ENCODE measurements at regions not wholly inside any gene's neighbourhood (a gene's known extent, or its start where the extent isn't known, plus 50 kb on each side); places are given as distances from the start of the nearest gene placed in this dataset.

- Histone ChIP-seq H3K27me3 (ENCODE audit: control insufficient read depth in 3 of 3, insufficient read depth in 3 of 3, low read length in 3 of 3) (no peaks in the 10 kb centered on the region), H3K27ac (ENCODE audit: low read depth, low read length) (no peak overlapping the region), H3K9ac (ENCODE audit: low read depth in 1 of 3, low read length in 3 of 3) (no peak overlapping the region), H3K9me3 (ENCODE audit: control insufficient read depth in 3 of 3, low read length in 3 of 3) (no peaks in the 10 kb centered on the region), H3K4me1 (ENCODE audit: control insufficient read depth in 3 of 3, insufficient read depth in 3 of 3, low read length in 3 of 3) (peaks cover 8 to 31% (median 25%) of the 10 kb centered on the region in 3 donors), H3K36me3 (ENCODE audit: control insufficient read depth in 3 of 3, insufficient read depth in 3 of 3, low read length in 3 of 3) (peaks cover 0 to under 1% (median 0%) of the 10 kb centered on the region in 3 donors), H3K4me3 (ENCODE audit: low read length in 3 of 3) (no peak overlapping the region)
Observed at GRCh38 chr22:40114411-40114810, 63.3 kb upstream of the TNRC6B start.

GRCh38 chr22:40116496-40117200, 61.1 kb upstream of the TNRC6B start:
- Histone ChIP-seq H3K9ac (ENCODE audit: low read depth in 1 of 3, low read length in 3 of 3) (no peak overlapping the region), H3K27ac (ENCODE audit: low read depth, low read length) (no peak overlapping the region), H3K36me3 (ENCODE audit: control insufficient read depth in 3 of 3, insufficient read depth in 3 of 3, low read length in 3 of 3) (peaks cover 0 to 4% (median 0%) of the 10 kb centered on the region in 3 donors), H3K9me3 (ENCODE audit: control insufficient read depth in 3 of 3, low read length in 3 of 3) (no peaks in the 10 kb centered on the region), H3K4me3 (ENCODE audit: low read length in 3 of 3) (no peak overlapping the region), H3K4me1 (ENCODE audit: control insufficient read depth in 3 of 3, insufficient read depth in 3 of 3, low read length in 3 of 3) (peaks cover 18 to 32% (median 26%) of the 10 kb centered on the region in 3 donors), H3K27me3 (ENCODE audit: control insufficient read depth in 3 of 3, insufficient read depth in 3 of 3, low read length in 3 of 3) (no peaks in the 10 kb centered on the region)

DNA sequence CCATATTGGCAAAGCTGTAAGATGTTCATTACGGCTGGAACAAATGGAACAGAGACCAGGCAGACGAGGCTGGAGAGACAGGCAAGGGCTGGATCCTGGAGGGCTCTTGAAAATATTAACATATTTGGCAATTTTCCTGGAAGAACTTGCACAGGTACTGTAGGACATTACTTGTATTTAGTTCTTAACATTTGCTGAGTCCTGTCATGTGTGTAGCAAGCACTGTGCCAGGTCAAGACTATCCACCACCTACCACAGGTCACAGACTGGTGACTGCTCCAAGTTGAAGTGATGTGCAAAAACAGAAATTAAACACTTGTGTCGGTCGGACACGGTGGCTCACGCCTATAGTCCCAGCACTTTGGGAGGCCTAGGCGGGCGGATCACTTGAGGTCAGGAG, 58.7 kb upstream of the TNRC6B start:
- Histone ChIP-seq H3K36me3 (ENCODE audit: control insufficient read depth in 3 of 3, insufficient read depth in 3 of 3, low read length in 3 of 3) (peaks cover 0 to 6% (median 0%) of the 10 kb centered on the region in 3 donors), H3K27ac (ENCODE audit: low read depth, low read length) (no peak overlapping the region), H3K4me1 (ENCODE audit: control insufficient read depth in 3 of 3, insufficient read depth in 3 of 3, low read length in 3 of 3) (peaks cover 10 to 26% (median 25%) of the 10 kb centered on the region in 3 donors), H3K9ac (ENCODE audit: low read depth in 1 of 3, low read length in 3 of 3) (no peak overlapping the region), H3K4me3 (ENCODE audit: low read length in 3 of 3) (no peak overlapping the region), H3K27me3 (ENCODE audit: control insufficient read depth in 3 of 3, insufficient read depth in 3 of 3, low read length in 3 of 3) (no peaks in the 10 kb centered on the region), H3K9me3 (ENCODE audit: control insufficient read depth in 3 of 3, low read length in 3 of 3) (no peaks in the 10 kb centered on the region)

DNA sequence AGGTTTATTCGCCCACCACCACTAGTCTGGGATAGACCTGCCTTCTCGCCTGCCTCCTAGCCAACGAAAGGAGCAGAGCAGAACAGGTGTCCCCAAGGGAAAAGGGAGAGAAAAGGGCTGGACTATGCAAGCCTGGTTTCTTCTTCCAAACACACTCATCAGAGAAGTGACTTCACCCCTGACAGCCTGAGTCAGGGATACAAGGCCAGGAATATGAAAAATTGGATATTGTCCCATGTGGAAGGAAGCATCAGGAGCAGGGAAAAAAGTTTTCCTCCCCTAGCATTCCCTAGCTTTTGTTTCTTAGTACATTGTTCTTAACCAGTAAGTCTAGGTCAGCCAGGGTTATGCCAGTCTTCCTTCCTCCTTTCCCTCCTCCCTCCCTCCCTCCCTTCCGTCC, 56.9 kb upstream of the TNRC6B start:
- no peak overlapping the region for H3K27ac ChIP-seq (ENCODE audit: low read depth, low read length)
- peaks cover 0 to 6% (median 0%) of the 10 kb centered on the region in 3 donors for H3K36me3 ChIP-seq (ENCODE audit: control insufficient read depth in 3 of 3, insufficient read depth in 3 of 3, low read length in 3 of 3)
- H3K4me3 ChIP-seq (ENCODE audit: low read length in 3 of 3): no peak overlapping the region
- no peaks in the 10 kb centered on the region for H3K27me3 ChIP-seq (ENCODE audit: control insufficient read depth in 3 of 3, insufficient read depth in 3 of 3, low read length in 3 of 3)
- no peak overlapping the region for H3K9ac ChIP-seq (ENCODE audit: low read depth in 1 of 3, low read length in 3 of 3)
- peaks cover 13 to 20% (median 20%) of the 10 kb centered on the region in 3 donors for H3K4me1 ChIP-seq (ENCODE audit: control insufficient read depth in 3 of 3, insufficient read depth in 3 of 3, low read length in 3 of 3)
- H3K9me3 ChIP-seq (ENCODE audit: control insufficient read depth in 3 of 3, low read length in 3 of 3): no peaks in the 10 kb centered on the region

- no peaks in the 10 kb centered on the region for H3K9me3 ChIP-seq (ENCODE audit: control insufficient read depth in 3 of 3, low read length in 3 of 3)
Observed at GRCh38 chr22:40121461-40121860, 56.3 kb upstream of the TNRC6B start.

DNA sequence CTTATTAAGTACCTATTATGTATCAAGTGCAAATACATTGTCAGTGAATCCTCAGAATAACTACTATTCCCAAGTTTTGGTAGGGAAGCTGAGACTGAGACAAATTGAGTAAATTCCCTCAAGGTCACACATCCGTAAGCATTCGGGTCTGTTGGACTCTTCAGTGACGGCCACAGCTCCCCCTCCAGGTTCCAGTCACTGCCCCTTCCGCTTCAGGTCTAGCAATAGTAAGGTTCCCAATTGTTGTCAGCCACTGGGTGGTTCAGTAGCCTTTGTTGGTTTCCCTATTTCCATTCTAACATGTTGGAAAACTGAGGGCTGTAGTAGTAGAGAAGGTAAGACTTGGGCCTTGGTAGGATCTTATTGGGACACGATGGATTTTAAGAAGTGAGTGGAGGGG, 54.9 kb upstream of the TNRC6B start:
- Histone ChIP-seq H3K4me3 (ENCODE audit: low read length in 3 of 3) (no peak overlapping the region), H3K36me3 (ENCODE audit: control insufficient read depth in 3 of 3, insufficient read depth in 3 of 3, low read length in 3 of 3) (peaks cover 0 to 10% (median 0%) of the 10 kb centered on the region in 3 donors), H3K9me3 (ENCODE audit: control insufficient read depth in 3 of 3, low read length in 3 of 3) (no peaks in the 10 kb centered on the region), H3K4me1 (ENCODE audit: control insufficient read depth in 3 of 3, insufficient read depth in 3 of 3, low read length in 3 of 3) (peaks cover 13 to 18% (median 17%) of the 10 kb centered on the region in 3 donors), H3K27ac (ENCODE audit: low read depth, low read length) (no peak overlapping the region), H3K27me3 (ENCODE audit: control insufficient read depth in 3 of 3, insufficient read depth in 3 of 3, low read length in 3 of 3) (no peaks in the 10 kb centered on the region), H3K9ac (ENCODE audit: low read depth in 1 of 3, low read length in 3 of 3) (no peak overlapping the region)

More at GRCh38 chr22:40121461-40121860, 56.3 kb upstream of the TNRC6B start:
- peaks cover 13 to 20% (median 17%) of the 10 kb centered on the region in 3 donors for H3K4me1 ChIP-seq (ENCODE audit: control insufficient read depth in 3 of 3, insufficient read depth in 3 of 3, low read length in 3 of 3)
- H3K4me3 ChIP-seq (ENCODE audit: low read length in 3 of 3): no peak overlapping the region
- H3K9ac ChIP-seq (ENCODE audit: low read depth in 1 of 3, low read length in 3 of 3): no peak overlapping the region
- no peak overlapping the region for H3K27ac ChIP-seq (ENCODE audit: low read depth, low read length)
- no peaks in the 10 kb centered on the region for H3K27me3 ChIP-seq (ENCODE audit: control insufficient read depth in 3 of 3, insufficient read depth in 3 of 3, low read length in 3 of 3)
- H3K36me3 ChIP-seq (ENCODE audit: control insufficient read depth in 3 of 3, insufficient read depth in 3 of 3, low read length in 3 of 3): peaks cover 0 to 6% (median 0%) of the 10 kb centered on the region in 3 donors

DNA sequence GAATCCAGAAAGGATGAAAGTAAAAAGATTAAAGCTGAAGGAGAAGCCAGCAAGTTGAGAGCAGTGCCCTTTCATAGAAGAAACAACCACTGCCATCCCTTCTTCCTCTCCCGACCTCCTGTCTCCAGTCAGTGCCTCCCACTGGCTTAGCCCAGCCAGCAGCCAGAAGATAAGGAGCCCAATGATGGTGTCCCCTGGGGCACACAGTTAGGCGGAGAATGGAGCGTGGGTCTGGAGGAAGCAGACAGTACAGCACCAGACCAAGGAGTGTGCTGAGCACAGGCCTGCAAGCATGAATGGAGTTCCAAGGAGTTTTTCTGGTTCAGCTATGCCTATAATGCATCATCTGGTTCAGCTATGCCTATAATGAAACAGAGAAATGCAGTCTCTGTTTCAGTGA, 54.3 kb upstream of the TNRC6B start:
- H3K4me1 ChIP-seq (ENCODE audit: control insufficient read depth in 3 of 3, insufficient read depth in 3 of 3, low read length in 3 of 3): peaks cover 13 to 18% (median 17%) of the 10 kb centered on the region in 3 donors
- H3K9ac ChIP-seq (ENCODE audit: low read depth in 1 of 3, low read length in 3 of 3): no peak overlapping the region
- H3K36me3 ChIP-seq (ENCODE audit: control insufficient read depth in 3 of 3, insufficient read depth in 3 of 3, low read length in 3 of 3): peaks cover 0 to 10% (median 0%) of the 10 kb centered on the region in 3 donors
- no peak overlapping the region for H3K27ac ChIP-seq (ENCODE audit: low read depth, low read length)
- no peaks in the 10 kb centered on the region for H3K27me3 ChIP-seq (ENCODE audit: control insufficient read depth in 3 of 3, insufficient read depth in 3 of 3, low read length in 3 of 3)
- no peak overlapping the region for H3K4me3 ChIP-seq (ENCODE audit: low read length in 3 of 3)
- no peaks in the 10 kb centered on the region for H3K9me3 ChIP-seq (ENCODE audit: control insufficient read depth in 3 of 3, low read length in 3 of 3)
